ENCODE measurements at regions not wholly inside any gene's neighbourhood (a gene's known extent, or its start where the extent isn't known, plus 50 kb on each side); places are given as distances from the start of the nearest gene placed in this dataset.
A peak's percentile ranks its signal among the peaks of the same experiment; 100 is the strongest.

DNA sequence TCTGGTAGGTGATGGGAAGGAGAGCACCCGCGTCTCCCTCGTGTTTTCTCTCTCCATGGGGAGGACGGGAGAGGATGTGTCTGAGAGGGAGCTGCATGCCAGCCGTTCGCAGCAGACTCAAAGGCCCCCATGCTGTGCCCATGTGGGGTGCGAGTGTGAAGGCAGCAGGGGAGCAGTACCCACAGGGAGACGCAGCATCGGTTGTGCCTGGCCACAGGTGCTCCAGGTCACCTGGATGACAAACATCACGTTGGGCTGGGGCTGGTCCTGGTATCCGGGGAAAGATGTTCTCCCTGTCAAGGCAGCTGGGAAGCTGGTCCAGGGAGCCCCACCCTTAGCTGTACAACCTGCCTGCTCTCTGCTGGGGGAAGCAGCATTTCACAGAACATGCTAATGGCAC is 119.5 kb upstream of the SALL3 start (continued):
- TF ChIP-seq MAZ (IDR thresholded peaks at IDR 0.05; ENCODE audit: borderline replicate concordance, low read depth, low read length) (no peak), MAZ (CRISPR knock-in tag; IDR thresholded peaks at IDR 0.05; ENCODE audit: low read depth) (no peak), PAX8 (CRISPR knock-in tag; IDR thresholded peaks at IDR 0.05; ENCODE audit: borderline replicate concordance) (no peak), ARID3A (IDR thresholded peaks at IDR 0.05; ENCODE audit: low read depth, low read length) (no peak)
- TF ChIP-seq, protein P1, sequence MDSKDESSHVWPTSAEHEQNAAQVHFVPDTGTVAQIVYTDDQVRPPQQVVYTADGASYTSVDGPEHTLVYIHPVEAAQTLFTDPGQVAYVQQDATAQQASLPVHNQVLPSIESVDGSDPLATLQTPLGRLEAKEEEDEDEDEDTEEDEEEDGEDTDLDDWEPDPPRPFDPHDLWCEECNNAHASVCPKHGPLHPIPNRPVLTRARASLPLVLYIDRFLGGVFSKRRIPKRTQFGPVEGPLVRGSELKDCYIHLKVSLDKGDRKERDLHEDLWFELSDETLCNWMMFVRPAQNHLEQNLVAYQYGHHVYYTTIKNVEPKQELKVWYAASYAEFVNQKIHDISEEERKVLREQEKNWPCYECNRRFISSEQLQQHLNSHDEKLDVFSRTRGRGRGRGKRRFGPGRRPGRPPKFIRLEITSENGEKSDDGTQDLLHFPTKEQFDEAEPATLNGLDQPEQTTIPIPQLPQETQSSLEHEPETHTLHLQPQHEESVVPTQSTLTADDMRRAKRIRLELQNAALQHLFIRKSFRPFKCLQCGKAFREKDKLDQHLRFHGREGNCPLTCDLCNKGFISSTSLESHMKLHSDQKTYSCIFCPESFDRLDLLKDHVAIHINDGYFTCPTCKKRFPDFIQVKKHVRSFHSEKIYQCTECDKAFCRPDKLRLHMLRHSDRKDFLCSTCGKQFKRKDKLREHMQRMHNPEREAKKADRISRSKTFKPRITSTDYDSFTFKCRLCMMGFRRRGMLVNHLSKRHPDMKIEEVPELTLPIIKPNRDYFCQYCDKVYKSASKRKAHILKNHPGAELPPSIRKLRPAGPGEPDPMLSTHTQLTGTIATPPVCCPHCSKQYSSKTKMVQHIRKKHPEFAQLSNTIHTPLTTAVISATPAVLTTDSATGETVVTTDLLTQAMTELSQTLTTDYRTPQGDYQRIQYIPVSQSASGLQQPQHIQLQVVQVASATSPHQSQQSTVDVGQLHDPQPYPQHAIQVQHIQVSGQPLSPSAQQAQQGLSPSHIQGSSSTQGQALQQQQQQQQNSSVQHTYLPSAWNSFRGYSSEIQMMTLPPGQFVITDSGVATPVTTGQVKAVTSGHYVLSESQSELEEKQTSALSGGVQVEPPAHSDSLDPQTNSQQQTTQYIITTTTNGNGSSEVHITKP (CRISPR knock-in tag; IDR thresholded peaks at IDR 0.05; ENCODE audit: low read depth), result no peak

- H3K9ac ChIP-seq (ENCODE audit: insufficient read depth, low read depth, low read length), result no peak overlapping the region
- intact Hi-C loops (cut with micrococcal nuclease; ENCODE audit: unreplicated experiment) (no loop called here), in situ Hi-C loops (cut with HindIII; ENCODE audit: extremely low pct_ligation_motif_present, low pct_unique_long_range_greater_than_20kb) (loop anchor here (10.0 kb wide), 1 partner anchor 186 kb away; no protein-coding TSS in a partner anchor)
- WGBS (ENCODE audit: low lambda C conversion rate), result 12% methylated on average over 11 of the region's 11 CpGs
- BruUV-seq (replicated peaks), result no TSS peak
- no peaks in the 10 kb centered on the region for H3K4me1 ChIP-seq (ENCODE audit: insufficient read depth, low read length)
- no peak overlapping the region for H3K4me2 ChIP-seq (ENCODE audit: low read depth, low read length)
- DNase-seq (ENCODE audit: low spot score) (no peak), ATAC-seq (no peak), FAIRE-seq (no peak)
- no peaks in the 10 kb centered on the region for H3K9me3 ChIP-seq (ENCODE audit: low read length)
- no peak overlapping the region for H3K27ac ChIP-seq (ENCODE audit: extremely low read length, insufficient read depth, low read length)
- no peaks in the 10 kb centered on the region for H4K20me1 ChIP-seq (ENCODE audit: insufficient read depth, low read length)
- no peak overlapping the region for H3K4me3 ChIP-seq (replicated peaks in 1 of 3; ENCODE audit: insufficient read depth in 1 of 3, low read depth in 2 of 3, low read length in 3 of 3)
- H3K36me3 ChIP-seq (replicated peaks in 1 of 2; ENCODE audit: control insufficient read depth in 1 of 2, insufficient read depth in 2 of 2, low read length in 2 of 2), result no peaks in the 10 kb centered on the region
- no peak overlapping the region for H2AFZ ChIP-seq (ENCODE audit: low read length)
- TF ChIP-seq ATF7 (IDR thresholded peaks at IDR 0.05), result peak; percentile 70
- TF ChIP-seq ATF7 (CRISPR knock-in tag; IDR thresholded peaks at IDR 0.05), result no peak
- TF ChIP-seq, protein P2, sequence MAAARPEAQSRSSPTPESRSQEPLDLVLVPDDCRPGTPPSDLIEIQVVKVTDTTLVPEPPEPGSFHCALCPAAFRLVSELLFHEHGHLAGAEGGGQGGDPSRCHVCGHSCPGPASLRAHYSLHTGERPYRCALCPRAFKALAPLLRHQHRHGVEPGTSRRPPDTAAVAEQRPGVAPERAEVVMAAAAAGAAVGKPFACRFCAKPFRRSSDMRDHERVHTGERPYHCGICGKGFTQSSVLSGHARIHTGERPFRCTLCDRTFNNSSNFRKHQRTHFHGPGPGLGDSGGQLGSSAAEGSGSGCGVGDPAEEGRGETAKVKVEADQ (CRISPR knock-in tag; IDR thresholded peaks at IDR 0.05; ENCODE audit: borderline replicate concordance), result no peak
- peak; percentile 63 for TF ChIP-seq CREB1 (IDR thresholded peaks at IDR 0.05)
- no peak for TF ChIP-seq CREB1 (CRISPR knock-in tag; IDR thresholded peaks at IDR 0.05)
- POLR2A ChIA-PET, result no interaction called here
- H3K79me2 ChIP-seq (ENCODE audit: insufficient read depth, low read length), result no peaks in the 10 kb centered on the region
- CTCF ChIA-PET (ENCODE audit: low intra/inter-chr PET ratio, low total read pairs), result no interaction called here
- peaks cover 3 to 50% of the 10 kb centered on the region in 2 experiments; a peak in 3 of 5 replicates for H3K27me3 ChIP-seq (ENCODE audit: control insufficient read depth in 1 of 2, insufficient read depth in 2 of 2, low read length in 2 of 2)
Measured at GRCh38 chr18:78861116-78861515, 118.5 kb upstream of the SALL3 start.

All from HepG2 (cell line).